GM18511 (cell line): ENCODE measurements at regions not wholly inside any gene's neighbourhood (a gene's known extent, or its start where the extent isn't known, plus 50 kb on each side); places are given as distances from the start of the nearest gene placed in this dataset.
"Not testable (repeated sequence)": the region's sequence is repeated elsewhere in the genome, so short reads cannot be mapped to it uniquely, and the experiment has no call there.

ENCODE experiments used
- ATAC-seq: cut with Tn5 transposase; IDR thresholded peaks from one replicate; pipeline ENCODE4 v1.9.1; 2021; ENCODE audit warnings: mild to moderate bottlenecking, moderate library complexity; ENCODE audit not compliant: unreplicated experiment

DNA sequence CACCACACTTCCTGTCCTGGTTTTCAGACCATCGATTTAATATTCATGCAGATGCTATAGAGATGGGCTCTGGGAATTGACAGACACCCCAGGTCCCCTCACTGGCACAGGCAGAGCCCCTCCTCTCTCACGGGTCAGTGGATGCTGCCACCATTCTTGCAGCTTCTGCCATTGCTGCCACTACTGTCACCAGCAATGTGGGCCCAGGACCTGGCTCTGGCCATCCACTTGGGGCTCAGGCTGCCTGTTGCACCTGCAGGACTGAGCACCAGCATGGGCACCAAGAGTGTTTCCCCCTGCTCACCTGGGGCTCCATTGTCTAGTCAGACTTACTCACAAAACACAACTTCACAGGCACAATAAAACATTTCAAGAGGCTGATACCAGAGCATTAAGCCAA is 479.0 kb upstream of the ZNF608 start:
- ATAC-seq = no peak

DNA sequence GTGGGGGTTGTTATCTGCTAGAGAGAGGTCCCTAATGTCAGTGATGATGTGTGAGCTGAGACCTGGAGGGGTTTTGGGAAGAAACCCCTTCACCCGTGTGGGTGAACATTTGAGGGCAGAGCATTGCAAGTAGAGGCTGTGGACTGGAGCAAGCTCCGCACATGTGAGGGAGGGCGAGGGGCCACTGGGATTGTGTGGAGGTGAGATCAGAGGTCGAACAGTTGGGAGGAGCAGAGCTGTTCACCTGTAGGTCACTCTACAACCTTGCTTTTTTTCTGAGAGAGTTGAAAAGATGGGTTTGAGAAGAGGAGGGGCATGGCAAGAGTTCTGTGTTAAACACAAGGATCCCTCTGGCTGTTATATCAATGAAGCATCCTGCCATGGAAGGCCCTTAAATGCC is 480.4 kb upstream of the ZNF608 start:
- no peak for ATAC-seq

DNA sequence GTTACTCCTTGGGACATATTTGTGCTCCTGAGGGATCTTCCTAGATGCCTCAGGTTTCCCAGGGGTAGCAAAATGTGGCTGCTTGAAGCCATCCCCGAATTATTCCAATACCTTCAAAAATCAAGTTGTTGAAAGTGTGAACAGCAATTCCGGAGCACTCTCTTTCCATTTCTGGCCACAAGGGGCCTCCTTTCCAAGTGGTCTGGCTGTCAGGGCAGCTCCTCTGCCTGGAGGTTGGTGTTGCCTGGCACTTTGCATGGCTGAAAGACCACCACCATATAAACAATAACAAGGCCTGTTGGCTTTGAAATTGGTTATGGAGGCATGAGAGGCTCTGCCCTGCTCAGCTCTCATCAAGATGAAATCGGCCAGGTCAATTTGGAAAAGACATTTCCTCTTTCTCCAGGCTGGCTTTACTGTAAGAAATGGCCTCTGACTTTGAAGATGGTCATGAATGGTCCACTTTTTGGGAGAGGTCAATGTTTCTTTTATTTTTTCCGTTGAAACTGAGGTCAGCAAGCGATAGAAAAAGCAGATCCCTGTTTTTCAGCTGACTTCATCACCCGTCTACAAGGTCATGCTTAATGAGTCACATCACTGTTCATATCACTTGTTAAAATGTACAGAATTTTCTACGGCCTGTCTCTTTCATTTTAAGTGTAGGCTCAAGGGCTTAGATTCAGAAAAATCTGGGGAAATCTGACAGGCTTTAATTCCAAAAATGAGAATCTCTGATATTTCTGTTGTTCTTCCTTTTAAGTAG is 481.1 kb upstream of the ZNF608 start:
- ATAC-seq = peak; percentile 51

GRCh38 chr5:125228363-125229070 is 482.1 kb upstream of the ZNF608 start:
- ATAC-seq = no peak

- ATAC-seq = no peak
Observed at GRCh38 chr5:125229556-125229955, 483.1 kb upstream of the ZNF608 start.

DNA sequence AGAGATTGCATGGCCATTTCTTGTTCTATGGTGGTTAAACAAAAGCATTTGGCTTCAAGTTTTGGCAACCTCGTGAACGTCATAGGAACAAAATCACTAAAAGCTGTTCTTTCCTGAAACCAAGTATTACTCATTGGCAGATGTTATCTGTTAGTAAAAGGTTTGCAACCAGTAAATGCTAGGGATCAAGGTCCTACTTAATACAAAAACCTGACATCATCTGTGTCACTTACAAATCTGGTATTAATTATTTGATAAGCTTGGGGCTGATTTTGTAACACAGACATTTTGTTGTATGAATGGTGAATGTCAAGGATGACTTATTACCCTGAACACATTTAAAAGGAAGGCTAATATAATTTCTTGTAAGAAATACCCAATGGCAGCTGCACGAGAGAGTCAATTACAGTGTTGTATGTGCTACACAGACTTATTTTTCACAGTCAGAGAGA is 486.4 kb upstream of the ZNF608 start:
- ATAC-seq = no peak

DNA sequence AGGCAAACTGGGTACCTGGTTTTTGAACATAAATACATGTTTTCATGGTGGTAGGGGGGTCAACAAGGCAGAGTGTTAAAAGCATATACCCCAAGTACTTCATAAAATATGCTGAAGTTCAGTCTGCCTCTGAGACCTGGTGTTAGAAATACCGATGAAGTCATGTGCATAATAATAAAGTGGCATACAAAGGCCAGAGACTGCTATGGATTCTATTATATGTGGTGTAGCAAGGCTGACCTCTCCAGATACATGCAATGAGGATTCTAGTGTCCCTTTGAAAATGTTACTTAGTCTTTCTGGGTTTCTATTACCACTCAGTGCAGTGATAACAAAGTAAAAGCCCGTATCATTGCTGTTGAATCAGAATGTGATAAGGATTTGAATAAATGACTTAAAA is 487.5 kb upstream of the ZNF608 start:
- ATAC-seq = no peak

DNA sequence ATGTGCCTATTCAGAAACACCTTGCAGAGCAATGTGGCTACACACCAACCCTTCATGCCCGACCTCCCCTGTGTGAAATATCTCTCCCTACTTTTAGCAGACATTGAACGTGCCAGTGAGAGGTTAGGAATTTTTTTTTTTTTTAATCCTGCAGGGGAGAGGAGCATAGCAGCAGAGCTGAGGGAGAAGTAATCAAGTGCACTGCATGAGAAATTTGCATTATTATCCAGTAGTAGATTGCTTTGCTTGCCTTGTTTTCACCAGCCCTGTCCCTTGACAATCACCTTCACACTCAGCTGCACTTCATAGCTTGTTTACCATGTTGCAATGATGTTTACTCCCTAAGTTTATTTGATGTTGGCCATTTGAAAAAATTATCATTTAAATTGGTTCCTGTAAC is 489.6 kb upstream of the ZNF608 start:
- ATAC-seq = no peak

DNA sequence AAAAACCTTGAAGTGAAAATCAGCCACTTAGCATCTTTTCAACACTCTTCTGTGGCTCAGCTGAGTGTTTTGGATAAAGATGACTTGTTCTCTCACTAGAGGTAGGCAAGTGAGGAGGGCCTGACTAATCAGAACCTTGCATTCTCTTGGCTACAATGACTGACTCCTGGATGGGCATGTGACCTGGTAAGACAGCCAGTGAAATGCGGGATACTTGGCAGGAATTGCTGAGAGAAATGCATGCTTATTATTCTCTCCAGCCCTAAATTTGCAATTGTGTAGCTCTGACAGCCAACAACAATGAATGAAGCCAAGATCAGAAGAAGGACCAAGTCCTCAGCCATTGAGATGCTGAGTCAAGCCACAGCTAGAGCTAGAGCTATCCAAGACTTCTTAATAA is 490.5 kb upstream of the ZNF608 start:
- ATAC-seq = no peak

DNA sequence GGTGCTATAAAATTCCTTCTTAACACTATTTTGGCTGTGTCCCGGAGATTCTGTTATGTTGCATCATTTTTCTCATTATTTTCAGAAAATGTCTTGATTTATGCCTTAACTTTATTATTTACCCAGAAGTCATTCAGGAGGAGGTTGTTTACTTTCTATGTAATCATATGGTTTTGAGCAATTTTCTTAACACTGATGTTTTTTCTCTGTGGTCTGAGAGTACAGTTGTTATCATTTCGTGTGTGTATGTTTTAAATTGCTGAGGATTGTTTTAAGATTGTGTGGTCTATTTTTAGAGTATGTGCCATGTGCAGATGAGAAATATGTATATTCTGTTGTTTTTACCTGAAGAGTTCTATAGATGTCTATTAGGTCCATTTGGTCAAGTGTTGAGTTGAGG is 498.1 kb upstream of the ZNF608 start:
- no peak for ATAC-seq

DNA sequence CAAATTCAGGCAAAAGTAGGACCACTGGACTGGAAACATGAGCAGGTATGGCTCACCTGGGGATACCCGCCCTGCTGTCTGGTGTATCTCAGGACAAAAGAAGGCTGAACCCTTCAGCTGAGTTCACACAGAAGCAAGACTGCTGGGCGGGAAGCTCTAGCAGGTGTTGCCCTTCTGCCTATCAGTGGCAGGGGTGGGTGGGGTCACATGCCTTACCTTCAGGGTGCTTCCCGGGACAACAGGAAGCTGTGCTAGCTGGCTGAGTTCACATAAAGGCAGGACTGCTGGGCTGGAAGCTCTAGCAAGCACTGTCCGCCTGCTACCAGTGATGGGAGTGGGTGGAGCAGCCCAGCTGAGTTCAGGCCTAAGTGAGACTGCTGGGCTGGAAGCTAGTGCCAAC is 498.8 kb upstream of the ZNF608 start:
- ATAC-seq = no peak

GRCh38 chr5:125249400-125249799 is 503.0 kb upstream of the ZNF608 start:
- ATAC-seq = no peak

- ATAC-seq = no peak
Observed at GRCh38 chr5:125251703-125252102, 505.3 kb upstream of the ZNF608 start.

GRCh38 chr5:125253634-125254033 is 507.2 kb upstream of the ZNF608 start:
- not testable (repeated sequence) for ATAC-seq

DNA sequence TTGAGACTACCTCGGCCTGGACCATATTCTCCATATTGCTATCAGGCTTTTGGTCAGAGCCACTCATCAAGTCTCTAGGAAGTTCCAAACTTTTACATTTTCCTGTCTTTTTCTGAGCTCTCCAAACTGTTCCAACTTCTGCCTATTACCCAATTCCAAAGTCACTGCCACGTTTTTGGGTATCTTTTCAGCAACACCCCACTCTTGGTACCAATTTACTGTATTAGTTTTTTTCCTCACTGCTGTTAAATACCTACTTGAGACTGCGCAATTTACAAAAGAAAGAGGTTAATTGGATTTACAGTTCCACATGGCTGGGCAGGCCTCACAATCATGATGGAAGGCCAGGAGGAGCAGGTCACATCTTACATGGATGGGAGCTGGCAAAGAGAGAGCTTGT is 507.8 kb upstream of the ZNF608 start:
- ATAC-seq = no peak

DNA sequence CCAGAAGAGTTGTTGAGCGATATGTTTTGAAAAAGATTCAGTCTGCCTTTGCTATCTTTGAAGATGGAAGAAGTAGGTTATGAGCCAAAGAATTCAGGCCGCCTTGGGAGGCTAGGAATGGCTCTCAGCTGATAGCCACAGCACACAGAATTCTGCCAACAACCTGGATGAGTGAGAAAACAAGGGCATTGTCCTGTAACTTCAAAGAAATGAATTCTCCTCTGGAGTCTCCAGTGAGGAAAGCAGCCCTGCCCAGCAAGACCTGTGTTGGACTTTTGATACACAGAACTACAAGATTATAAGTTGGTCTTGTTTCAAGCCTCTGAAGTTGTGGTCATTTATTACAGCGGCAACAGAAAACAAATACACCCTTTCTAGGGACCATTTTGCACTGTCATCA is 509.9 kb upstream of the ZNF608 start:
- no peak for ATAC-seq

DNA sequence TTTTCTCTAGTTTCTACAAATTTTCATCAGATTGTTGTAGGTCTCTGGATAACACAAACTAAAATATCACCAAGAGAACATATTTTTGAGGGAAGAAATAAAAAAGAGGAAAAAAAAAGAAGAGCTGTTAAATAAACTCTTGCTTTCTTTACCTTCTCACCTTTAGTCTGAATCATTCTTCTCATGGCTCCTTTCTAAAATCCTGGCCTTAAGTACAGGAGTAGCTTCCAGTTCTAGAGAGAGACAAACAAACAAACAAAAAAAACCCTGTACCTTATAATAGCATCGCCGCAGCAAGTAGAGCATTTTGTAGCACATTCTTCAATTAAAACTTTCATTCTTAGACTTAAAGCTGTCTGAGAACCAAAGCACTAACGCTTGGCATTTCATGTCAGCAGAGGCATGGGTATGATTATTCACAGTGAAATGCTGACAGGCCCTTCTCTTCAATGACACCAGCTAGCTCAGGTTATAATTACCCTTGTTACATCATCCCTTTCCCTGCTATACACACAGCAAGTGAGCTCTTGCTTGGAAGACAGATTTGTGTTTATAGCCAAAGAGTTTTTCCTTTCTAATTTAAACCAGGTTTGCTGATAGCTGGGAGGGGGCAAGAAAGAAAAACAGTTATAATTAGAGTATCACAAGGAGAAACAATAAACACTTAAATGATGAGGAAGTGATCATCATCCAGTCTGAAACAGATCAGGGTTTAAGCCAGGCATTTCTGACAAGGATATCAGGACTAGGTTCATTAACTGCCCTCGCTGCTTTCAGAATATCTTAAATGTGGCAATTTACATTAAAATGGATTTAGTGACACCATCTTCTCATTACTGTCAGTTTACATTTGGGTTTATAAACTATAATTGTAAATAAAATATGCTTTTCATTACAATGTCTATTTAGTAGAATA is 510.9 kb upstream of the ZNF608 start:
- no peak for ATAC-seq

- ATAC-seq = peak; percentile 85
Observed at GRCh38 chr5:125257997-125258396, 511.6 kb upstream of the ZNF608 start.

DNA sequence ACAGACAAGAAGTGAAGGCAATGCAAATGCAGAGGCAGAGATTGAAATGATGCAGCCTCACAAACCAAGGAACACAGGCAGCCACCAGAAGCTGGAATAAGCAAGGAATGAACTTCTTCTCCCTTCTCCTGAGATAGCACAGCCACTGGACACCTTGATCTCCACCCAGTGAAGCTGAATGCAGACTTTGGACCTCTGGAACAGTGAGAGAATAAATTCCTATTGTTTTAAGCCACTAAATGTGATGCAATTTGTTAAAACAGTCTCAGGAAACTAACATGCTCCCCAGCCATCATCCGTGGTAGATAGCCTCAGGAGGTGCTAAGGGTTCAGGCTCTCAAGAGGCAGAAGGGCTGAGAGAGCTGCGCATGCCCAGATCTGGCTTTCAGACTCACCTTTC is 512.2 kb upstream of the ZNF608 start:
- ATAC-seq = peak; percentile 17

GRCh38 chr5:125261505-125262250 is 515.2 kb upstream of the ZNF608 start:
- no peak for ATAC-seq

- ATAC-seq = no peak
Observed at GRCh38 chr5:125262782-125263181, 516.3 kb upstream of the ZNF608 start.
